ENCODE measurements at regions not wholly inside any gene's neighbourhood (a gene's known extent, or its start where the extent isn't known, plus 50 kb on each side); places are given as distances from the start of the nearest gene placed in this dataset.

GRCh38 chr4:43607827-43608461 lies 715.4 kb downstream of the GRXCR1 start:
- no peak for TF ChIP-seq CTCF (IDR thresholded peaks at IDR 0.05)
- no peak for TF ChIP-seq ZFX (IDR thresholded peaks at IDR 0.05; ENCODE audit: borderline replicate concordance)

Measured in 22Rv1 (cell line).